ENCODE measurements at regions not wholly inside any gene's neighbourhood (a gene's known extent, or its start where the extent isn't known, plus 50 kb on each side); places are given as distances from the start of the nearest gene placed in this dataset.
"Not testable (repeated sequence)": the region's sequence is repeated elsewhere in the genome, so short reads cannot be mapped to it uniquely, and the experiment has no call there.

- not testable (repeated sequence) for TF ChIP-seq CTCF (IDR thresholded peaks at IDR 0.05; ENCODE audit: control extremely low read depth in 1 of 3, insufficient read depth in 1 of 3, low read depth in 1 of 3, low read length in 3 of 3); EZH2 (IDR thresholded peaks at IDR 0.05; ENCODE audit: low read depth, low read length, severe bottlenecking); RFX5 (IDR thresholded peaks at IDR 0.05; ENCODE audit: borderline replicate concordance, low read depth, low read length); JUN (IDR thresholded peaks at IDR 0.05; ENCODE audit: low read depth, low read length); CHD1 (IDR thresholded peaks at IDR 0.05; ENCODE audit: low read depth, low read length); RAD21 (IDR thresholded peaks at IDR 0.05 in 1 of 2, conservative IDR thresholded peaks at IDR 0.05 in 1 of 2; ENCODE audit: low read depth in 2 of 2, low read length in 2 of 2)
Measured at GRCh38 chr15:101924554-101924953, 112.6 kb downstream of the OR4F15 start.

Data from H1 (cell line).